ENCODE measurements at regions not wholly inside any gene's neighbourhood (a gene's known extent, or its start where the extent isn't known, plus 50 kb on each side); places are given as distances from the start of the nearest gene placed in this dataset.
"Not testable (repeated sequence)": the region's sequence is repeated elsewhere in the genome, so short reads cannot be mapped to it uniquely, and the experiment has no call there.

DNA sequence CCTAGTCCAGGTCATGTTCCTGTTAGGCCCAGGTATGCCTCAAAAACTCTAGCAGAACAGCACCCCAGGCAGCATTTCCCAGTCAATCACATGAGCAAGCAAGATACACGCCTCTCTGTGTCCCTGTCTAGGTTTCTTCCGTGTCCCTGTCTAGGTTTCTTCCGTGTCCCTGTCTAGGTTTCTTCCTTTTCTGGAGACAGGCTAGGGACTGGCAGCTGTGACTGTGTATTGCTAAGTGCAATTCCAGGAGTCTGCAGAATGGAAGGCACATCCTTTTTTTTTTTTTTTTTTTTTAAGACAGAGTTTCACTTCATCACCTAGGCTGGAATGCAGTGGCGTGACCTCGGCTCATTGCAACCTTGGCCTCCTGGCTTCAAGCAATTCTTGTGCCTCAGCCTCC is 77.6 kb downstream of the SETD4 start:
- no peak for DNase-seq

DNA sequence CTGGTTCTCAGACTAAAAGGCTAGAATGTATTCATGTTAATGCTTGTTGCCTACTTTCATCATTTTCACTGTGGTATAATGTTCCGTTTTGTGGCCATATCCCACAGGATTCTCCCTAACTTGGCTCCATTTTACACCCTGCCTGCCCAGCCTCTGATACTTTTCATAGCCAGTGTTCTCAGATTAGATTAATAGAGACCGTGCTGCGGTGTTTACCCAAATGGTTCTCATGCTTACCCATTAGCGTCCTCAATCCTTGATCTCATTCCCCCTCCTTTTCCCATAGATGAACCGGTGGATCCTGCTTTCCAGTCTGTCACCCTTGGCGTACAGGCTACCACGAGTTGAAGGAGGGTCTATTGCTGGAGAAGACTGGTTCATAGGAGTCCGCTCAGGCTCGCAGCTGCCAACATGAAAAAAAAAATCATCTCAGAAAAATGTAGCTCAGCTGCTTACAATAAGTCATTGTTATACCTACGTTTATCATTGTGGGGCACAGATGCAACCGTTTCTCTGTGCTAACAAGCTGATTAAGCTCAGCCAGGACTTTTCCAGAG is 78.7 kb downstream of the SETD4 start:
- no peak for DNase-seq

DNA sequence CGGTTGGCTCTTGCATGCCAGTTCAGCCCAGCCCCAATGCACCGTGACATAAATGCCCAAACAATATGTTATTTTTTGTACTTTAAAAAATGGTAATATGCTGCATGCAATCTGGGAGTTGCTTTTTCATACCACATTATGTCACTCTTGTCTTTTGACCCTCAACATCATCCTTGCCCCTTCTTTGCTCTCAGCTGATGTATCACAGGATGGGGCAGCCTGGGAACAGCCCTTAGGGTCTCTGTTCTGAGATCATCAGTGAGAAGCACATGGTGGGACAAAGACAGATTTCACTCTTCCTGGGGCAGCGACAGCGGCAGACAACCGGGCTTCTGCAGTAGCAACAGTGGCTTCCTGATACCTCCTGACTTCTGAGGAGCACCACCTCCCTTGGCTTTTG is 79.5 kb downstream of the SETD4 start:
- DNase-seq: no peak

DNA sequence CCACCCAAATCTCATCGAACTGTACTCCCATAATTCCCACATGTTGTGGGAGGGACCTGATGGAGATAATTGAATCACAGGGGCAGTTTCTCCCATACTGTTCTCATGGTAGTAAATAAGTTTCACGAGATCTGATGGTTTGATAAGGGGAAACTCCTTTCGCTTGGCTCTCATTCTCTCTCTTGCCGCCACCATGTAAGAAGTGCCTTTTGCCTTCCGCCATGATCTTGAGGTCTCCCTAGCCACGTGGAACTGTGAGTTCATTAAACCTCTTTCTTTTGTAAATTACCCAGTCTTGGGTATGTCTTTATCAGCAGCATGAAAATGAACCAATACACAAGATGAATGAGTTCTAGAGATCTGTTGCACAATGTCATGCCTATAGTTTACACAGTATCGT is 82.5 kb downstream of the SETD4 start:
- DNase-seq: not testable (repeated sequence)

DNA sequence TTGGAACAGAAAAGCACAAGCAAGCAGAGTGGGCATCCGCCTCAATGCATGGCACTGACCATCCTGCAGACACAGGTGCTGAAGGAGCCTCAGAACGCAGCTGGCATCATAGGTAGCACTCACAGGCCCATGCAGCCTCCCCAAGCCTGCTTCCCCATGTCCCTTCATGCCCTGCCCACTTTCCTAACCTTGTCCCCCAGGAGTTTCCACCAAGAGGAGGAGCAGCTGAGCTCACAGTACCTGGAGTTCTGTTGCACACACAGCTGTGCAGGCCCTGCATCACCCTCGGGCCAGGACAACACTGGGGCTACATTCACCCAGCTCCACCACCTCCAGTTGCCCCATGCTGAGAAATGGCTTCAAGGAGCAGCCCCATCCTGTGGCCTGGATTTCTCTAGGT is 83.4 kb downstream of the SETD4 start:
- no peak for DNase-seq

DNA sequence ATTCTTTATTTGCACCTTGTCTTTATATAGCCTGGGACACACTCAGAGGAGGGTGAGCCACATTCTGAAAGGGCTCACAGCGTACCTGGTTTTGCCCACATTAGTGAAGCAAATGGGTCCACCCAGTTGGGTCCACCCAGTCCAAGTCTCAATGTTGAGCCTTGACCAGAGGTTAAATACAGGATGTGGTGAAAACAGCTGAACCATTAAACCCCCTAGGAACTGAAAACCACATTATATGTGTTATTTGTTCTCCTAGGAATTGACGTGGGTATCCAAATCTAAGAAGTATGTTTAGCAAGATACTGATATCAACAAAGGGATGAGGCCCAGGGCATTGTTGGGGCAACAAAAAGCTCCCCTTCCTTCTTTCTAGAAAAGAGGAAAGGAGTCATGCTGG is 83.8 kb downstream of the SETD4 start:
- DNase-seq: no peak

DNA sequence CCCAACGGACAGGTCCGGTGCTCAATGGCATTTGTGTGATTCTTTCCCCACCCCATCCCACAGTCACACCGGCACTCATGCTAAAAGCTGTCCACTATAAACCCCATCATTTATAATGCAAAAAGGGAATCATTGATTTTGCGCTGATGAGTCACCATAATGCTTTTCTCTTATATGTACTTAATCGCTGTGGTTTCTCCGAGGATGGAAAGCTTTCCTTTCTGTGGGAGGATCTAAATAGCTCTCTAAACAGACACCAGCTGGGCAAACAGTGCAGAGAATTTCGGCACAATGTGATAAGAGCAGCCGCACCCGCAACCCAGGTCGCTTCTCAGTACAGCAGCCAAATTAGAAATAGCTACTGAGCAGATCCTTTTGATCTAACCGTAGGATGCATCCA is 85.6 kb downstream of the SETD4 start:
- peak; percentile 100 for DNase-seq

DNA sequence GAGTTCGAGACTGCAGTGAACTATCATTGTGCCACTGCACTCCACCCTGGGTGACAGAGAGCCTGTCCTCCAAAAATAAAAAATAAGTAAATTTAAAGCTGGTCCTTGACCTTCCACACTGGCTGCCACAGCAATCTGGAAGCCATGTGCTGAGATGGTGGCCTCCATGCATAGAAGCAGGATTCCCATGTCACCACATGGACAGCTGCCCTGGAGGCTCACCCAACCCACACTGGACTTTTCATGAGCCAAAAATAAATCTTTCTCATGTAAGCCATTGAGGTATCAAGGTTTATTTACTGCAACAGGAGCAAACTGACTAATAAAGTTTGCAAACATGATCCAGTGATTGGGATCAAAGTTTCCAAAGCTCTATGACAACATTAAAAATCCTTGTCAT is 88.5 kb downstream of the SETD4 start:
- no peak for DNase-seq

DNA sequence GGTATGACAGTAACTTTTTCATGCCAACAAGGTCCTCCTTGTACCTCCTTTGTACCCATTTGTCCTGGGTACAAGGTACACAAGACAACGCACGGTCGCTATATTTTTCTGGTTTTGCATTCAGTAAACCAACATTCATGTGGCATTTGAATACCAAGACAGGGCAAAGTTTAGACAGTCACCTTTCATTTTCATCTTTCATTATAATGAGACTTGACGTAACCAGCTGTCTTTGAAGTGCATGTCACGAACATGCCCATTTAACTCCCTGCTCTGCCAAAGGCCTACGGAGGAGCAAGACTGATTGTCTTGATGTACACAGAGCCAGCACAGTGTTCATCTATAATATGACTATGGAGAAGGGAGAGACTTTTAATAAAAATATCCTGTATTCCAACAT is 91.0 kb downstream of the SETD4 start:
- no peak for DNase-seq

DNA sequence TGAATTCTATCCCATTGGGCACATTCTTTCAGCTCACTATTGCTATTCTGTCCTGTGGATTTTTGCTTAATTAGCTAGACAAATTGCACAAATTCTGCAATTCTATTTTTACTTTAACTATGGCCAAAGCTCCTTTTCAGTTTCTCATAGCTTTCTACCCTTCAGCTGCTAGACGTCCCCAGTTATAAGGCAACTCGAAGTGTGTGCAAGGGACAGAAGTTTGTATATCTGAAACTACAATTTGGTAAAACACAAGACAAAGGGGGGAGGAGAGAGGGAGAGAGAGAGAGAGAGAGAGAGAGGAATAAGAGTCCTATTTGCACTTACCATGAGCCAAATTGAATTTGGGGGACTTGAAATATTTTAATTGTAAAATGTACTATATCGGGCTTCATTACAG is 91.8 kb downstream of the SETD4 start:
- no peak for DNase-seq

DNA sequence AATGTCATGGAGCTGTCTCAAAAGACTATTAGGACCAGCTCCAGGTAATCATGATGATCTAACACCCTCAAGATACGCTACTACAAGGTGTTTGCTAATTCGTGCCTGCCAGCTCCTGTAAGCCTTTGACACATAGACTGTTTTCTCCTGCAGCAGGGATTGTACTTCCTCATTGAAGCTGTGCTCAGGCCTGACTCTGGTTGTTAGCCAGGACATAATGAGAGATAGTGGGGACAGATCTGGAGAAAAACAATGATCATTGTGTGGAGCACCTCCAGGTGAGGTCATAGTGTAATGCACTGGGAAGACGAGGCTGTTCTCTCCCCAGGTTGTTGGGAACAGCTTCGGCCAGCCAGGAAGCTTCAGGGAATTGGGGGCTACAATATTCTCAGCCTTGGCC is 94.6 kb downstream of the SETD4 start:
- DNase-seq: no peak

DNA sequence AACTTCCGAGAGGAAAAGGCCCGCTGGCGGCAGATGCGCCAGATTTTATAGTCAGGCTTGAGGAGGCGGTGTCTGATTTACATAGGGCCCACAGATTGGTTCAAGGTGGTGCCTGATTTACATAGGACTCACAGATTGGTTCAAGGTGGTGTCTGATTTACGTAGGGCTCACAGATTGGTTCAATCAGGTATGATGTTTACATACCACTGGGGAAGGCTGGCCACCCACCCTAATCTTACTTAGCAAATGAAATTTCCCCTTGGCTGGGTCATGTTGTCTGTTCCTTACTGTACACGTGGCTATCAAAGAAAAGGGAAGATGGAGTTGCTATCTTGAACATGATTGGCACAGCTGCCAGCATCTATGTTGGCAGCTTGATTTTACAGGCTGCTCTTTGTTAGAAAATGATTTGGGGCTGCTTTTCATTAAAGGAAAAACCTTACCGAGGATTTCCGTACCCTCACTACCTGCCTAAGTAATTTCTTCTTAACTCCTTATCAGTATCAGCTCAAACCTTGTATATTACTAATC is 96.3 kb downstream of the SETD4 start:
- DNase-seq: no peak

DNA sequence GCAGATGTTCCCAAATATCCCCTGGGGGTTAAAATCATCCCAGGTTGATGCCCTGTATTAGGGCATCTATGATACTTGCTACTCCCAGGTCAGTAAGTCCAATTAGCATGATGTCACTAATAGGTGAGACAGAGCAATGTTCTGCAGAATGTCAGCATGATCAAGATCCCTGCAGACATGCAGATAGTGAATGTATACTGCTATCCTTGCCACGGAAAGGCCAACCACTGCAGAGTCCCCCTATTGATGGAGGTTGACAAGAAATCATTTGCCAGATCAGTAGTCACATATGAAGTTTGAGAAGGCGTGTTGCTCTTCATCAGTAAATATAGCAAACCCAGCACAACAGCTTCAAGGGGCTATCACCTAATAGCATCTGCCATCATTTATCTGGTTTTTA is 97.4 kb downstream of the SETD4 start:
- no peak for DNase-seq

DNA sequence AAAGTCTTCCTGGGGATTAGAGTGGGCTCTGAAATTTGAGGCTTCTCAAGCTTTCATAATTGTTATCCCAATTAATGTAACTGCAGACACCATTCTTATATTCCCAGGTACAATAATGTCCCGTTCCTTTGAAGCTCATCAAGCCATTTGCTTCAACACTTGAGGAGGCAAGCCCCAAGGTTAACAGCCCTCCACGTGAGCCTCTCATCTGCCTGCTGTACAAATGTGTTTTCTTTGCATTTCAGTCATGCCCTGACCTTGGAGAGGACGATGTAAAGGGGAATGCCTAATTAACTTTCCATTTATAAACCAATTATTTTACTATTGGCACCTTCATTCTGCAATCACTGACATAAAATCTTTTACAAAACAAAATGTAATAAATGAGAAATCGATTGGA is 106.3 kb downstream of the SETD4 start:
- DNase-seq: no peak

DNA sequence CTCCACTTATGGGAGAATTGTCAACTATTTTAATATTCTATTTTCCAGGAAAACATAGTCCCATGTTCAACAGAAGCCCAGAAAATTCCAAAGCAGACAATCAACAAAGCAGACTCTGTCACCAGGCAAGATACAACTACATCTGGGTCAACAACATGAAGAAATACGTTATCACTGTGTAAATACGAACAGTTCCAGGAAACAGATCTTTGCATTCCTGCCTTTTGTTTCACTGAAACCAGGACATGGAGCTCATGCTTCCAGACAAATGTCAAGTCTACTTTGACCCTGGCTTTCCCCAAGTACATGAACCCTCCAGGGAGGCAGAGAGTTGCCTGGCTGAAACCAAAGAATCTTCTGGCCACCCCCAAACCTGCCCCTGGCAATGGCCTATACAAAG is 106.7 kb downstream of the SETD4 start:
- DNase-seq: no peak

DNA sequence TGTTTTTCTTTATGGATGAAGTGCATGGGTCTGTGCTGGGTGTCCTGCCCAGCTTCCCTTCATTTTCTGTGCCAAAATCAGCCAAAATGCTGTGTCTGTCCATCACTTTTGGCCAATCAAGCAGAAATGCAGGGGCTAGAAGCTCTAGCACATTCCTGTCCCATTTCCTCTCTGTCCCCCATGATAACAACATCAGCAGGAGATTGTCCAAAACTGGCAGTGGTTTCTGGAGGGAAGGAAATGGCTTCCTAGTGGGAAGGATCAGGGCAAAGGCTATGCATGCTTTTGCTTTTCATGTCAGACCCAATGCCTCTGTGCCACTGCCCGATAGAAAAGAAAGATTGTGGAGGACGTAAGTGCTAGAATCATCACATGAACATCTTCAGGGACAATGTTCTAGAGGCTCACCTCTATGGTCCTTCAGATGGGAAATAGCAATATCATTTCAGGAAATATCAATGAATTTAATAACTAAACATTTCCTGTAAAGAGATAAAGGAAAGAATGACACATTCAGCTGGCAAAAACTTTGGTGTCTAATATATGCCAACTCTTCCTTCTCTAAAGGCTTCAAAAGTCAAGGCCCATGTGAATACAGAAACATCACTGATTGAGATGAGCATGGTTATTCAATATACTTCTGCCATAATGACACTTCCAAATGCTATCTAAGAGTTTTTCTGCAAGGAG is 107.5 kb downstream of the SETD4 start:
- no peak for DNase-seq

DNA sequence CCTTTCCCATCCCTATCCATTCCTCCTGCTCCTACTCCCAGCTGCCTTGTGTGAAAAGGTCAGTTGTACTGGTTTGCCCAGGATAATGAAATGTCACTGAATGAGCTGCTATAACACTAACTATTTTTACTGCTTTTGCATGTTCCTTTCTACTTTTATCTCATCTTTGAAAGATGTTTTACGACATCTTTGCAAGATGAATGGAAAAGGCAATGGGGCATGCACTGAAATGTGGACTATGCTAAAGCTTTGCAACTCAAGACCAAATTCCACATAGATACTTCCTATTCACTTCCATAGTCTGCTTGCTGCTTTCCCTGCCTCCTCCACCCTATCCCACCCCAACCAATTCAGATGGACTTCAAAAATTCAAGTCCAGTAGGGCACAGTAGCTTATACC is 111.3 kb downstream of the SETD4 start:
- DNase-seq: no peak

DNA sequence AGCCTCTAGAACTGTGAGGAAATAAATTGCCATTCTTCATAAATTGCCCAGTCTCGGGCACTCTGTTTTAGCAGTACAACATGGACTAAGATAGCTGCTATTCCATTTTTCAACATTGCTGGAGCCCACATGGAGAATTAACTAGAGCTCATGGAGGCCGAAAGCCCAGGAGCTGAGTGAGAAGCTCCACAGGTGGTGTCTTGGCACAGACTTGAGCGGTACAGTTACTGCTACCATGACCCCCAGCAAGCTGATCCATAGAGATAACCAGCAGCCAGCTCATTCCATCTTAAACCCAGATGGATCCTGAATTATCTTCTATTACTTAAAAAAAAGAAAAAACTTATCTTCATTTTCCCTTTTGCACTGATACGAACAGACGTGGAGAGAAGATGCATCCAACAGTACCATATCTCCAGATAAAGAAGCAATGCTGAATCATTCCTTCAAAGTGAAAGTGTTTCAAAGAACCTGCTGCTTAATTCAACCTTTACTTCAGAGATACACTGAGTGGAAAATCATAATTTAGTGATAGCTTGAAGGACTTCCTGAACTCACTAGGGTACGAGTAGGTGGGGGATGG is 115.1 kb downstream of the SETD4 start:
- no peak for DNase-seq

DNA sequence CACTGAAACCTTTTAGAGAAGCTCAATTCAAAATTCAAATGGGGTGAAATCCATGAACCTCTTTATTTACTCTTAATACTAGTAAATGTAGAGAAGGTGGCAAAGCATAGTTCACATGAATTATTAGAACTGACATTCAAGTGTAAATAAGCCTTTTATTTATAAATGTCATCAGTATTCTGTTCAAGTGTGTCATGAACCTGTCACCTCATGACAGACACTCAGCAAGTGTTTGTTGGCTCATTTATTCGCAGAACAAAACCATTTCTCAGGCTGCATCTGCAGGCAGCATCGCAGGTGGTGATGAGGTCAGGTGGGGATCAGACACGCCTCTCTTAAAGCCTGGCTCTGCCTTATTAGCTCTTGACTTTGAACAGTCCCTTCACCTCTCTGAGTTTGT is 116.6 kb downstream of the SETD4 start:
- DNase-seq: peak; percentile 75

DNA sequence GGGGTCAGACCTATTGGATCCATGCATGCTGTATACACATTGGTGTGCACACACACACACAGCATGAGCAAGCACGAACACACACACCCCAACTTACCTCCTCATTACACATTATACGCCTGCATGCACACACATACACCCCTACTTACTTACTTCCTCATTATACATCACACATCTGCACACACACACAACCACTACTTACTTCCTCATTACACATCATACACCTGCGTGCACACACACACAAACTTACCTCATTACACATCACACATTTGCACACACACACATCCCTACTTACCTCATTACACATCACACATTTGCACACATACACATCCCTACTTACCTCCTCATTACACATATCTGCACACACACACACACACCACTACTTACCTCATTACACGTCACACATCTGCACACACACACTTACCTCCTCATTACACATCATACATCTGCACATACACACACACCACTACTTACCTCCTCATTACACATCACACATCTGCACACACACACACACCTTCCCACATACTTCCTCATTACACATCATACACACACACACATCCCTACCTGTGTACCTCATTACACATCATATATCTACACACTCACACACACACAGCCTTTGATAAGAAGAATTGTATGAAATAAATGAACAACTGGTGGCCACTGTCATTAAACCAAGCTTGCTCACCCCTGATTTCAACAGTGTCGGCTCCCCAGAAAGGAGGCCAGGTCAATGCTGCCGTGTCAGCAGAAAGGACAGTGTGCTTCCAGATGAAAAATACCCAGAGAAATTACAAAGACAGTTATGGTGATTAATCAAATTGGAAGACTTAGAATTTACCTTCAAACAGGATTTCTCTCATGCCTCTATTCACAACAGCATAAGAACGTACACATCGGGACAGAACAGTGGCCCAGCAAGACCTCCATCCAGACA is 117.8 kb downstream of the SETD4 start:
- DNase-seq: no peak

DNA sequence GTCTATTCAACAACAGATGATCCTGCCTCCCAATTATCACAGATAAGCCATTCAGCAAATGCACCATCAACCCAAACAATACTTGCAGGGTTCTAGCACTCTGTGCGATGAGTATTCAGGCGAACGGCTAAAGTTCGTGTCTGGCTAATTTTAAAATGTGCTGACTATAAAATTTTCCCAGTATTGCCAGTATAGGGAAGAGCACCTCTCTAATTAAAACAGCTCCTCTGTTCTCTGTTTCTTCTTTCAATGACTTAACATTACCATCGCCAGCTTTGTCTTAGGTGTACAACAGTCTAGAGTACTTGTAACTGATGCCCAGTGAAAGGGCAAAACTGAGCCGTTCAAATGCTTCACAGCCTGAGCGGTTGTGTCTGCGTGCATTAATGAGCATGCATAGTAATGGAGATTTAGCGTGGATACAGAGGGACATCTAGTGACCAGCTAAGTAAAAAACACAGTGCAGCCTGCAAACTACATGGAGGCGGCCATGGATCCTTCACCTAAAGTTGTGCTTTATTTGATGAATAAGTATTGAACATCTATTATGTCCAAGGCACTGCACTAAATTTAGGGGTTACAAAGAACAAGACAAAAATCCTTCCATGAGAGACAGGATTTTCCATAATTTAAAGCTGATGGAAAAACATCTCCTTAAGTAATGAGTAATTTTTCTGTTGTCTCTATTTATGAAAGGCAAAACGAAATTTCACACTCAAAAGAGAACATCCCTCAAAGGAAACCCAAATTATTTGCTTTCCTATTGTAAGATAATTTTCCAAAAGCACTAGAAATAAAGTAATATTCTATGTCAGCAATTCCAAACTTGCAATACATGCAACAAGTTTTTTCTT is 120.0 kb downstream of the SETD4 start:
- peak; percentile 91 for DNase-seq

DNA sequence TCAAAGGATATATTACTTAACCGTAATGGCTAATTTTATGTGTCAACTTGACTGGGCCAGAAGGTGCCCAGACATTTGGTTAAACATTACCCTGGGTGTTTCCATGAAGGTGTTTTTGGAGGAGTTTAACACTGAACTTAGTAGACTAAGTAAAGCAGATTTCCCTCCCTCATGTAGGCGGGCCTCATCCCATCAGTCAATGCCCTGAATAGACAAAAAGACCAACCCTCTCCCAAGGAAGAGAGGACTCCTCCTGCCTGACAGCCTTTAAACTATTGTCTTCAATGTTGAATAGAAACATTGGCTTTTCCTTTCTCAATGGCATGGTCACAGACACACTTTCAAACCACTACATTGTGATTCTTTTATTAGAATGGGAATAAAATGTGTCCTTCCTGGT is 121.9 kb downstream of the SETD4 start:
- no peak for DNase-seq

DNA sequence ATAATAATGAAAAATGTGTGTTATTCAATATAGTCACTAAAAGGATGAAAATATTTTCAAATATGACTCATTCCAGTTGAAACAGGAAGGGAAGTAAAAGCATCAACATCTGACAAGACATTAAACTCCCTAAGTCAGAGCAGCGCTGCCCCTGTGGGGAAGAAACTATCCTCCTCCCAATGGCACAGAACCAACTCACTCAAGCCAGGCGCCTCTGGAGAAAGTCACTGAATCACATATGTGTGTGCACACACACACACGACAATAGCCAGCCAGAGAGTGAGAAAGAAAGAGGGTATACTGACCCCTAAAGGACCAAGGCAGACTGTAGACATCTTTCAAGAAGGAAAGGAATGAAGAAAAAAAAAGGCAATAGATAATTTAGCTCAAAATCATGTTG is 126.9 kb downstream of the SETD4 start:
- DNase-seq: no peak

Measured in NCI-H1092 treated with DMSO at 0.1 percent for 48 hours (cell line).